ENCODE measurements at regions not wholly inside any gene's neighbourhood (a gene's known extent, or its start where the extent isn't known, plus 50 kb on each side); places are given as distances from the start of the nearest gene placed in this dataset.

- H4K20me1 ChIP-seq (ENCODE audit: insufficient read depth, low read length): no peaks in the 10 kb centered on the region
- DNase-seq: no peak
- TF ChIP-seq CTCF (IDR thresholded peaks at IDR 0.05; ENCODE audit: low read length) (no peak), EZH2 (optimal IDR thresholded peaks at IDR 0.05; ENCODE audit: low read depth, low read length) (no peak), EZH2phosphoT487 (IDR thresholded peaks at IDR 0.05; ENCODE audit: low read length) (no peak)
- H3K79me2 ChIP-seq (ENCODE audit: low read length): no peaks in the 10 kb centered on the region
- no peaks in the 10 kb centered on the region for H3K36me3 ChIP-seq (replicated peaks; ENCODE audit: insufficient read depth, low read length)
- no peak overlapping the region for H3K9ac ChIP-seq (ENCODE audit: low read length)
- H3K27ac ChIP-seq (ENCODE audit: low read length): no peak overlapping the region
- H3K4me1 ChIP-seq (ENCODE audit: low read length): no peaks in the 10 kb centered on the region
- no peaks in the 10 kb centered on the region for H3K9me2 ChIP-seq (replicated peaks; ENCODE audit: insufficient read depth, low read length)
- H3F3A ChIP-seq (ENCODE audit: insufficient read depth, low read length): no peaks in the 10 kb centered on the region
- no peak overlapping the region for H2AFZ ChIP-seq (ENCODE audit: low read length)
- H3K4me3 ChIP-seq (ENCODE audit: low read length): no peak overlapping the region
- no peaks in the 10 kb centered on the region for H3K9me3 ChIP-seq (replicated peaks; ENCODE audit: insufficient read depth, low read length)
- no peaks in the 10 kb centered on the region for H3K27me3 ChIP-seq (replicated peaks; ENCODE audit: insufficient read depth, low read length)
- no peak overlapping the region for H3K4me2 ChIP-seq (ENCODE audit: low read depth, low read length)
These were observed 383.9 kb upstream of the CHORDC1 start for GRCh38 chr11:90606721-90607120.

GRCh38 chr11:90601261-90601660 is 378.4 kb upstream of the CHORDC1 start:
- no peak for DNase-seq
- Histone ChIP-seq H3K27me3 (replicated peaks; ENCODE audit: insufficient read depth, low read length) (no peaks in the 10 kb centered on the region), H3F3A (ENCODE audit: insufficient read depth, low read length) (no peaks in the 10 kb centered on the region), H3K4me2 (ENCODE audit: low read depth, low read length) (no peak overlapping the region), H3K9me2 (replicated peaks; ENCODE audit: insufficient read depth, low read length) (no peaks in the 10 kb centered on the region), H4K20me1 (ENCODE audit: insufficient read depth, low read length) (no peaks in the 10 kb centered on the region), H3K27ac (ENCODE audit: low read length) (no peak overlapping the region), H3K4me3 (ENCODE audit: low read length) (no peak overlapping the region), H3K79me2 (ENCODE audit: low read length) (no peaks in the 10 kb centered on the region), H3K9ac (ENCODE audit: low read length) (no peak overlapping the region), H3K9me3 (replicated peaks; ENCODE audit: insufficient read depth, low read length) (no peaks in the 10 kb centered on the region), H2AFZ (ENCODE audit: low read length) (no peak overlapping the region), H3K4me1 (ENCODE audit: low read length) (no peaks in the 10 kb centered on the region), H3K36me3 (replicated peaks; ENCODE audit: insufficient read depth, low read length) (no peaks in the 10 kb centered on the region)
- TF ChIP-seq EZH2phosphoT487 (IDR thresholded peaks at IDR 0.05; ENCODE audit: low read length) (no peak), CTCF (IDR thresholded peaks at IDR 0.05; ENCODE audit: low read length) (no peak), EZH2 (optimal IDR thresholded peaks at IDR 0.05; ENCODE audit: low read depth, low read length) (no peak)

GRCh38 chr11:90594658-90595057 is 371.8 kb upstream of the CHORDC1 start:
- Histone ChIP-seq H3K27ac (ENCODE audit: low read length) (no peak overlapping the region), H3K27me3 (replicated peaks; ENCODE audit: insufficient read depth, low read length) (no peaks in the 10 kb centered on the region), H3K4me2 (ENCODE audit: low read depth, low read length) (no peak overlapping the region), H4K20me1 (ENCODE audit: insufficient read depth, low read length) (no peaks in the 10 kb centered on the region), H3K4me1 (ENCODE audit: low read length) (no peaks in the 10 kb centered on the region), H3F3A (ENCODE audit: insufficient read depth, low read length) (no peaks in the 10 kb centered on the region), H3K9me2 (replicated peaks; ENCODE audit: insufficient read depth, low read length) (no peaks in the 10 kb centered on the region), H2AFZ (ENCODE audit: low read length) (no peak overlapping the region), H3K4me3 (ENCODE audit: low read length) (no peak overlapping the region), H3K36me3 (replicated peaks; ENCODE audit: insufficient read depth, low read length) (no peaks in the 10 kb centered on the region), H3K9ac (ENCODE audit: low read length) (no peak overlapping the region), H3K9me3 (replicated peaks; ENCODE audit: insufficient read depth, low read length) (no peaks in the 10 kb centered on the region), H3K79me2 (ENCODE audit: low read length) (no peaks in the 10 kb centered on the region)
- no peak for DNase-seq
- TF ChIP-seq EZH2 (optimal IDR thresholded peaks at IDR 0.05; ENCODE audit: low read depth, low read length): no peak
- TF ChIP-seq EZH2phosphoT487 (IDR thresholded peaks at IDR 0.05; ENCODE audit: low read length): no peak

GRCh38 chr11:90593099-90593498 is 370.2 kb upstream of the CHORDC1 start:
- H3K79me2 ChIP-seq (ENCODE audit: low read length): no peaks in the 10 kb centered on the region

More at GRCh38 chr11:90593099-90593498, 370.2 kb upstream of the CHORDC1 start:
- H3F3A ChIP-seq (ENCODE audit: insufficient read depth, low read length): no peaks in the 10 kb centered on the region
- H4K20me1 ChIP-seq (ENCODE audit: insufficient read depth, low read length): no peaks in the 10 kb centered on the region
- H3K9ac ChIP-seq (ENCODE audit: low read length): no peak overlapping the region
- DNase-seq: no peak
- no peaks in the 10 kb centered on the region for H3K9me2 ChIP-seq (replicated peaks; ENCODE audit: insufficient read depth, low read length)
- TF ChIP-seq CTCF (IDR thresholded peaks at IDR 0.05; ENCODE audit: low read length) (no peak), EZH2 (optimal IDR thresholded peaks at IDR 0.05; ENCODE audit: low read depth, low read length) (no peak), EZH2phosphoT487 (IDR thresholded peaks at IDR 0.05; ENCODE audit: low read length) (no peak)
- no peak overlapping the region for H3K4me2 ChIP-seq (ENCODE audit: low read depth, low read length)
- H3K27ac ChIP-seq (ENCODE audit: low read length): no peak overlapping the region
- H3K27me3 ChIP-seq (replicated peaks; ENCODE audit: insufficient read depth, low read length): no peaks in the 10 kb centered on the region
- H3K36me3 ChIP-seq (replicated peaks; ENCODE audit: insufficient read depth, low read length): no peaks in the 10 kb centered on the region
- no peak overlapping the region for H3K4me3 ChIP-seq (ENCODE audit: low read length)
- H3K9me3 ChIP-seq (replicated peaks; ENCODE audit: insufficient read depth, low read length): no peaks in the 10 kb centered on the region
- no peak overlapping the region for H2AFZ ChIP-seq (ENCODE audit: low read length)
- no peaks in the 10 kb centered on the region for H3K4me1 ChIP-seq (ENCODE audit: low read length)
